NB4 (cell line): ENCODE measurements at regions not wholly inside any gene's neighbourhood (a gene's known extent, or its start where the extent isn't known, plus 50 kb on each side); places are given as distances from the start of the nearest gene placed in this dataset.

Experiments used
- POLR2A ChIP-seq: IDR thresholded peaks from 2 replicates; pipeline ENCODE4 v1.6.1; 2011; ENCODE audit warnings: mild to moderate bottlenecking; ENCODE audit not compliant: insufficient read length; ENCODE audit errors: extremely low read depth
- TF ChIP-seq, protein P1 (sequence below): IDR thresholded peaks from one replicate; pipeline ENCODE4 v1.5.1; 2012; ENCODE audit warnings: low read depth, low read length

DNA sequence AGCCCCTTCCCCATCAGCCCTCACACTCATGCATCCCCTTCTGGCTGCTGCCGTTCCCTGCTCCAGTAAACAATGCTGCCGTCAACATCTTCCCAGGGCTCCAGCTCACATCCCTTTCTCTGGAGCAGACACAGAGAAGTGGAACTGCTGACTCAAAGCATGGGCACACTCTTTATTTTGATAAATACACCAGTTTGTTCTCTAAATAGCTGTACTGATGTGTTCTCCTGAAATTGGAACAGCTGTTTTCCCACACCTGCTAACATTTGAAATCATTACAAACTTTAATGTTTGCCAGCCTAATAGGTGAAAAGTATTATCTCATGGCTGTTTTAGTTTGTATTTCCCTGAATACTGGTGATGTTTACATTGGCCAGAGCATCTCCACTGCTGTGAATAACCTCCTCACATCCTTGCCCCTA is 102.1 kb upstream of the NXT1 start:
- TF ChIP-seq POLR2A = no peak
- TF ChIP-seq, protein P1, sequence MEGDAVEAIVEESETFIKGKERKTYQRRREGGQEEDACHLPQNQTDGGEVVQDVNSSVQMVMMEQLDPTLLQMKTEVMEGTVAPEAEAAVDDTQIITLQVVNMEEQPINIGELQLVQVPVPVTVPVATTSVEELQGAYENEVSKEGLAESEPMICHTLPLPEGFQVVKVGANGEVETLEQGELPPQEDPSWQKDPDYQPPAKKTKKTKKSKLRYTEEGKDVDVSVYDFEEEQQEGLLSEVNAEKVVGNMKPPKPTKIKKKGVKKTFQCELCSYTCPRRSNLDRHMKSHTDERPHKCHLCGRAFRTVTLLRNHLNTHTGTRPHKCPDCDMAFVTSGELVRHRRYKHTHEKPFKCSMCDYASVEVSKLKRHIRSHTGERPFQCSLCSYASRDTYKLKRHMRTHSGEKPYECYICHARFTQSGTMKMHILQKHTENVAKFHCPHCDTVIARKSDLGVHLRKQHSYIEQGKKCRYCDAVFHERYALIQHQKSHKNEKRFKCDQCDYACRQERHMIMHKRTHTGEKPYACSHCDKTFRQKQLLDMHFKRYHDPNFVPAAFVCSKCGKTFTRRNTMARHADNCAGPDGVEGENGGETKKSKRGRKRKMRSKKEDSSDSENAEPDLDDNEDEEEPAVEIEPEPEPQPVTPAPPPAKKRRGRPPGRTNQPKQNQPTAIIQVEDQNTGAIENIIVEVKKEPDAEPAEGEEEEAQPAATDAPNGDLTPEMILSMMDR = no peak
